Left renal pelvis (tissue), 4 donors: ENCODE measurements at regions not wholly inside any gene's neighbourhood (a gene's known extent, or its start where the extent isn't known, plus 50 kb on each side); places are given as distances from the start of the nearest gene placed in this dataset.

Experiments
- DNase-seq, 4 donors: peaks; one replicate each; pipeline ENCODE4 v3.0.0-alpha.2; 2013; ENCODE audit warnings: low read depth in 4 of 4, low spot score in 3 of 4

- DNase-seq, result no peak
These were observed 85.3 kb upstream of the MGMT start for GRCh38 chr10:129381741-129382140.

DNA sequence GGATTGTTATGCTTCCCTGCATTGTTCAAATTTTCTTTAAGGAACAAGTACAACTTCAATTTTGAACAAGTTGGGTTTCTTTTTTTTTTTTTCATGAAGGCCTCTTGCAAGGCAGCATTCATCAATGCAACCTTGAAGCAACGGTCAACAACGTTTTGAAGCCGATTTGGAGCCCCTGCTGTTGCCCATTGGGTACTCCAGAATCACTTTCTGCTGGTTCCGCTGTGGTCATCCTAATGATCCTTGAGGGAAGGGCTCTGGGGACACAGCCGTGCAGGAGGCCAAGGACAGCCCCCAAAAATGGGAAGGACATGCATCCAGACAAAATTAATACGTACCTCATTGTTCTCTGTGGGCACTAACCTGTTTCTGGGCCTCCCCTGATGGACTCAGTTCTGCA is 84.6 kb upstream of the MGMT start:
- no peak for DNase-seq

- no peak for DNase-seq
These were observed 83.4 kb upstream of the MGMT start for GRCh38 chr10:129383651-129384050.

- DNase-seq, result no peak
These were observed 81.4 kb upstream of the MGMT start for GRCh38 chr10:129385600-129385999.

DNA sequence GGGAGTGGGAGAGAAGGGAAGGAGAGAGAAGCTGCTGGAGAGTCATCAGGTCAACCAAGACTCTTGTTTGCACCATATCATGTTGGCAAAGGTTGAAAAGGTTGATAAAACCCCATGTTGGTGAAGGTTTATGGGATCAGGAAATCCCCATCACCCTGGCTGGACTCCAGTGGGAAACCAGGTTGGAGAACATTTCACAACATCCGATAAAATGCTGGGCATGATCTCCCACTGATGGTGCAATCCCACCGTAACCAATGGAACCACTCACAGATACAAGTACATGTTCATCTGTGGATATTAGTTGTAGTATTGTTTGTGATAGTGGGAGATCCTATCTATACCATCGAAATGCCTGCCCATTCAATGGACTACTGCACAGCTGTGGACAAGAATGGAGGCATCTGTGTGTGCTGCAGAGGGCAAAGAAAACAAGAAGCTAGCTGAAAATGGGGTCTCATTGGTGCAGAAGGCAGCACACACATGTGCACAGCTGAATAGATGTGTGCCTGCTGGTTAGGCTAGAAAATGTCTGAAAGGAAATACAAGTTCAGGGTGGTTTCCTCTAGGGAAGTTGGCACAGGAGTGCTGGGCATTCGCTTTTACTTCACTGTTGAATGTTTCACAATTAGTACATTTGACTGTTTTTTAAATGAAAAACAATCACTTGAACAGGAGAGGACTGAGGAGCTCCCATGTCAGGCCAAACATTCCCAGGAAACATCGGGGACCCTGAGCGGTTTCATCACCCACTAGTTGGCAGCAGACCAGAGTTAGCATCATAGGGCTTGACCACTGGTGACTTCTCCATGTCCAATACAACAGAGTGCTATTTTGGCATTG is 80.4 kb upstream of the MGMT start:
- no peak for DNase-seq

- no peak for DNase-seq
These were observed 79.8 kb upstream of the MGMT start for GRCh38 chr10:129387258-129387525.

GRCh38 chr10:129388435-129388834 is 78.6 kb upstream of the MGMT start:
- DNase-seq, result no peak

DNA sequence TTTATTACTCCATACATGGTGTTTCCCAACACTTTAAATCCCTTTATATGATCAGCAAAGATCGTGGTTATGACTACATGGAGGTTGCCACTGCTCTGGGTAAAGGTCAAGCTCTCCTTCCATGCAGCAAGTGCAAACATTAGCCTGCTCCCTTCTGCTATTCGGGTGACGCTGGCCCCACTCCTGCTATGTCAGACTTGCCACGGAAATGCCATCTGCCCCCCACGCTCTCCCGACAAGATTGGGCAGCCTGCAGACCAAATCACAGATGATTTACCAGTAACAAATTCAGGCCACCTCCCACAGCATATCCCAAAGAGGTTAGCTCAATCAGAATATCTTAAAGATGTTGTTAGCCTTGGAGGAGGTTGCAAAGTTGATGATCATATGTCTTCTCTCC is 77.8 kb upstream of the MGMT start:
- no peak for DNase-seq

DNA sequence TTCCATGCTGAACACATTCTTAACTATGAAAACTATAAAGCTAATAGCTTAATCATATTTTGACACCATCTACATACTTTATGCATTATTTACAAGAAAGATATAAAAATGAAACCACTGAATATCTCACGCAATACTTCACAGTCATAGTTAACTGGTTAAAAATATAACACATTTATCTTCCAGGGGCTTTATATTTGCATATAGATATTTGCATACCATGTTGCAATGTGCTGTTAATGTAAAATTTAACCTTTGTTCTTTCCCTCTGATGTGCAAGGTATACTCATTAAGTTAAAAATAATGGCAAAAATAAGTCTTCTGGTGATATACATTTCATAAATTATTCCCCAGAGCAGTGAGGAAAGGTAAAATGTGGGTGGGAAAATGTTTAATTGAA is 76.9 kb upstream of the MGMT start:
- no peak for DNase-seq

GRCh38 chr10:129390726-129391125 is 76.3 kb upstream of the MGMT start:
- no peak for DNase-seq

GRCh38 chr10:129391464-129391863 is 75.6 kb upstream of the MGMT start:
- no peak for DNase-seq

DNA sequence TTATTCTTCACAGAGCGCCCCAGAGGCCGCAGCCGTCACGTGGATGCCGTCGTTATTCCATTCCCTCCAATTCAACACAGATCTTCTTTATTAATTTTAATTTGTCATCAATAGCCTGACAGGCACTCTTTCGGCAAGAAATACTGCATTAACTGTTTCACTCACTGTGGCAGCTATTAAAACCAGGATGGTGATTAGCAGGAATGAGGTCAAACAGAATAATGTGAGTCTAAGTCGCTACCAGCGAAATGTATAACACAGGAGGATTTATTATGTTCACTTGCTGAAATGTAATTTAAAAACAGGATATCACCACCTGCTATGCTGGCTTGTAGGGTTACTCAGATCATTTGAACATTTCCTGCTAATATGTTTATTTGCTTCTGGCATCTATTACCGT is 74.2 kb upstream of the MGMT start:
- DNase-seq, result no peak

GRCh38 chr10:129393812-129394211 is 73.2 kb upstream of the MGMT start:
- no peak for DNase-seq

DNA sequence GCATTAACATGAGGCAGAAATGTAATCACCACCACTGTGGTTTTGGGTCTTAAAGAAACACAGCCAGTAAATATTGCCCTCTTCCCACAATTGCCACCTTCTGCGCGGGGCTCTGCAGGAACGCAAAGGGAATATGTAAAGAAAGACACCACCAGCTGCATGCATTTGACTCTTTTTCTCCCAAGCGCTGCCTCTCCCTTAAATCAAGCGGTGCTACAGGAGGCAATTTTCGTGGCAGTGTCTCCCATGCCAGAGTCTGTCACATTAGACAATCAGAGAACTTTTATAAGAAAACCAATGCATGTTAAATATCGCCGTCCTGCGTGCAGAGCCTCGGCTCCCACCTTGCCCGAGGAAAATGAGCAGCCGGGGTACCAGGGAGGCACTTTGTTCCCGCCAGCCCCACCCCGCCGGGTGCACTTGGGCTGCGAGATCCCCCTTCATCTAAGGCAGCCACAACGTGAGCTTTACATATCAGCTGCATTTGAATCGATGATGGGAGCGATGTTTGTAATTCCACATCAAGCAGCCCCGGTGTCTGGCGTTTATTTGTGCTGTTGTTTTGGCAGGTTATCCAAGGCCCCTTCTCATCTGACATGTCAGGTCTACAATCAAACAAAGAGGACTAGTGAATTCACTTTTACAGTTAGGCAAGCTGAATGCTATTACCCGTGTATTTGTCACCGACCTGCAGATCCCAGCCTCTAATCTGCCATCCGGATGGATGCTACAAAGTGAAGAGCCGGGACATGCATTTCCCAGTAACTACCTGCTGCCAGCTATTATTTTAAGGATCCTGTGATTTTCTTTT is 72.3 kb upstream of the MGMT start:
- no peak for DNase-seq

DNA sequence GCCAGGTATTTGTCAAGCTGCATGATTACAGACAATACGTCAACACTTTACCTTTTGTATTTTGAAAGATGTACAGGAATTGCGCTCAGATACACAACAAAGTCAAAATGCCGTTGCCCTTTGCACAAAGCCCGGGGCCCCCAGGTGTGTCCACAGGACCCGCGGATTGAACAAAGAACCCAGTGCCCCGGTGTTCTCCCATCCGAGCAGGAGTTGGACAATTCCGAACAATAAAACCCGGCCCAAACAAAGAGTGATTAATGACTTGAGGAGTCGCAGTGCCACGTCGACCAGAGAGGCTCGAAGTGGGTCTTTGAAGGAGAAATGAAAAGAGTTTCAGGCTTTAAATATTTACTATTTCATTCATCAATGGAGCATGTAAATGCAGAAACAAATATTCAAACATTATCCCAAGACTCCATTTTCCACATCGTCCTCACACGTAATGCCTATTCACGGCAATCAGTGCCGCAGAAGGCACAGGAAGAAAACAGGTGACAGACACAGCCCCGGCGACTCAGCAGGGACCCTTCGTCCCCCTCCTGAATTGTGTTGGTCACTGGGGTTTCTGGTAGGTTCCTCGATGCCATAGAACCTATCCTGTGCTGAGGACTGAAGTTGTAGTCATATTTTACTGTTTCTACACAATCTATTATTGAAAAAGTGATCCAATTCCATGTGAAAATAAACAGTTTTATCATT is 70.9 kb upstream of the MGMT start:
- DNase-seq, result no peak

GRCh38 chr10:129397198-129397974 is 69.7 kb upstream of the MGMT start:
- DNase-seq, result no peak

- no peak for DNase-seq
These were observed 68.3 kb upstream of the MGMT start for GRCh38 chr10:129398711-129399141.

DNA sequence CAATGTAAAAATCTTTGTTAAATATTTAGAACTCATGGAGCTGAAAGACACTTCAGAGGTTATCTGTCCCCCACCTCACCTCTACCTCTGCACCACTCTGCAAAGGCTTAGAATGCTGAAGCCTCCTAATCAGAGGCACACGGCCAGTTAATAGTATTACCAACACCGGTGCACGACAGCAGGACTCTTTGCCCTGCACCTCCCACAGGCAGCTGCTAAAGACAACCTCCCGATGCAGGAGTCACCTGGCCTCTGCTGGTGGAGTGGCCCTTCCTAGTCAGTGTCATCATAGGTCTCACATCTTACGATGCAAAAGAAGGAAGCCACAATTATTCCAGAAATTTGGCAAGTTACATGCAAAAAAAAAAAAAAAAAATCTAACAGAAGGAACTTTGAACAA is 66.6 kb upstream of the MGMT start:
- no peak for DNase-seq

DNA sequence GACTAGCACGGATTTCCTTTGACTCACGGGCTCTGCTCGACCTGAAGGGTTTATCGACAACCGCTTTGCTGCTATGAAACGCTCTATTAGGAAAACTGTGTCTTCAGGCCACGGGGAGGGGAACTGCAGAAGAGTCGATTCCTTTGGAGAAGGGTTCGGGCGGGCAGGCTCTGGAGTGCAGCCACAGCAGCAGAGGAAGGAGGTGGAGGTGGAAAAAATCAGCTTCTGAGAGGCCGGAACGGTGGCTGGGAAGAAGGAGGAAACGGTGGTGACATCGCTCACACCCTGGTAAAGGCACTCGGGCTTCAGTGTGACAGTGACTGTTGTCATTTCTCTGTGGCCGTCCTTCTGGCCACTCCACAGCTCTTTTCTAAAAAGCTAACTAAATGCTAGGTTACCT is 64.6 kb upstream of the MGMT start:
- no peak for DNase-seq

- DNase-seq, result no peak
These were observed 63.0 kb upstream of the MGMT start for GRCh38 chr10:129404091-129404490.

GRCh38 chr10:129405389-129405788 is 61.7 kb upstream of the MGMT start:
- no peak for DNase-seq
